AG09319 (cell line): ENCODE measurements at regions not wholly inside any gene's neighbourhood (a gene's known extent, or its start where the extent isn't known, plus 50 kb on each side); places are given as distances from the start of the nearest gene placed in this dataset.

Experiments
- DNase-seq: peaks from one replicate; pipeline ENCODE4 v3.0.0-alpha.2; 2010; ENCODE audit warnings: low read depth; ENCODE audit errors: extremely low read depth
- TF ChIP-seq, protein P1 (sequence below): IDR thresholded peaks from 2 replicates; pipeline ENCODE4 v1.5.1; 2011; ENCODE audit warnings: low read depth, mild to moderate bottlenecking, inconsistent platforms, low read length, moderate library complexity

DNA sequence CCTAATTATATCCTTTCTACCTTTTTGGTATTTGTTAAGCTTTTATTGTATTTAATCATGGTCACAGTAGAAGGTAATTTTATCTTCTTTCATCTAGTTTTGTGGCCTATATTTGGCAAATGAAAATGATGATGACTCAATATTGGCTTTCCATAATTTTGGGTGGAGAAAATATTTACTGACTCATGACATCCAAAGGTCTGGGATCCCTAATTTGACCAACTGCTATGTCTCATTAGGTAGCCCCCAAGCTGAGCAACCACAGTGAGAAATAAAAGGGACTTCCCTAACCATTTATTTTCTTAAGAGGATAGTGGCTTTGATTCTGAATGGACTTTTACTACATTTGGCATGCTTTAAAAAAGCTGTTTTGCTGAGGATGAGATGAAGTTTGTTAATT lies 289.5 kb downstream of the RMST start:
- DNase-seq: no peak
- TF ChIP-seq, protein P1, sequence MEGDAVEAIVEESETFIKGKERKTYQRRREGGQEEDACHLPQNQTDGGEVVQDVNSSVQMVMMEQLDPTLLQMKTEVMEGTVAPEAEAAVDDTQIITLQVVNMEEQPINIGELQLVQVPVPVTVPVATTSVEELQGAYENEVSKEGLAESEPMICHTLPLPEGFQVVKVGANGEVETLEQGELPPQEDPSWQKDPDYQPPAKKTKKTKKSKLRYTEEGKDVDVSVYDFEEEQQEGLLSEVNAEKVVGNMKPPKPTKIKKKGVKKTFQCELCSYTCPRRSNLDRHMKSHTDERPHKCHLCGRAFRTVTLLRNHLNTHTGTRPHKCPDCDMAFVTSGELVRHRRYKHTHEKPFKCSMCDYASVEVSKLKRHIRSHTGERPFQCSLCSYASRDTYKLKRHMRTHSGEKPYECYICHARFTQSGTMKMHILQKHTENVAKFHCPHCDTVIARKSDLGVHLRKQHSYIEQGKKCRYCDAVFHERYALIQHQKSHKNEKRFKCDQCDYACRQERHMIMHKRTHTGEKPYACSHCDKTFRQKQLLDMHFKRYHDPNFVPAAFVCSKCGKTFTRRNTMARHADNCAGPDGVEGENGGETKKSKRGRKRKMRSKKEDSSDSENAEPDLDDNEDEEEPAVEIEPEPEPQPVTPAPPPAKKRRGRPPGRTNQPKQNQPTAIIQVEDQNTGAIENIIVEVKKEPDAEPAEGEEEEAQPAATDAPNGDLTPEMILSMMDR: no peak

DNA sequence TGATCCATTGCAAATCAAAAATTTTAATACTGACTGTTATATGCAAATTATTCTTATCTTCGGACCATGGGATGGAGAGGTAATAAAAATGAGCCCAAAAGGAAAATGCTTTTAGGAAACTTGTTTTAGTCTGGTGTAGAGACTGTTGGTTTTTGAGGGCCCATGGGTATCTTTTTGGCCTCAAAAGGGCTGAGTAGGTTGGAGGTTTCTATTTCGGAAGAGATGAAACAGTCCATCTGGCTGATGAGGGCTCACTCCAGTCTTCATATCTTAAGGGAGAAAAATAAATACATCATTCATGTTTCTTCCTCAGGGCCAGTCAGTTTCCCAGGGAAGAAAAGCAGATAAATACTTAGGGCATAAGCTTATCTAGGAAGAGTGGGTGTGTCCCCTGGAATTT lies 290.7 kb downstream of the RMST start:
- TF ChIP-seq, protein P1: no peak
- no peak for DNase-seq

DNA sequence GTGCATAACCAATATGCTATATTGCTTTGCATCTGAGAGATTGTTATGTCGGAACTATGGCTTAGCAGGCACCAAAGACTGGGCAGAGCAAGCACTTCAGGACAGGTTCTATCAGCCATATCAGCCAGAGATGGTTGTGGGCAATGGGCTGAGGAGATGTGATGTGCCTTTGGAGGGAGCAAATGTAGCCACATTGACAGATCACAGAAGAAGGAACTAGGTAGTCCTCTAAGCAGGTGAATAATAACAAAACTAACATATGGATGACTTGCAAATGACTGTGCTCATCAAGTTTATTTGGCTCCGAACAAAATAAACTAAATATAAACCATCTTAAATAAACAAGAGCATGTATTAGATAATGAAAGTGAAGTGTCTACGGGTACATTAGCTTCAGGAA lies 291.7 kb downstream of the RMST start:
- no peak for DNase-seq
- TF ChIP-seq, protein P1: no peak

DNA sequence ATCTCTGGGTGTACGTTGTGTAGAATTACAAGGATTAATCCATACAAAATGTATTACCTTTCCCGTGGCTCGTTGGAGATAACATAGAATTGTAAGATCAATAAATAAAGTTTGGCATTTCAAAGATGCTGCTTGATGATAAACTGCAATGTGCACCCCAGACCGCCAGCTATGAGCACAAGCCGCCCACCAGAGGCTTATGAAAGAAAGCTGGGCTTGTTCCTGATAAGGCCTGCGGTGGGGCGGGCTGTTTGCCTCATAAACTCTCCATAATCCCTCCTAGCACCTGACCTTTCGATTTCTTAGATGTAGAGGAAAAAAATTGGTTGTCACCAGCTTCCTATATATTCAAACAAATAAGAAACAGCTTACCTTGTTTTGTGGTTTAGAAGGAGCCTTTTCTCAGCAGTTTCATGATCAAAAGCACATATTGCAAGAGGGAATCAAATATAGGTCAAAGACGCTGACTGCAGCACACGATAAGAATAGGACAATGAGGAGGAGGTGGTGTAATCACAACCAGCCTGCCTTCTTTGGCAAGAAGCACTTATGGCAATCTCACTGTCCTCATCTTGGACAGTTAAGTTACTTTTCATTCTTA lies 293.6 kb downstream of the RMST start:
- no peak for DNase-seq
- TF ChIP-seq, protein P1: no peak

DNA sequence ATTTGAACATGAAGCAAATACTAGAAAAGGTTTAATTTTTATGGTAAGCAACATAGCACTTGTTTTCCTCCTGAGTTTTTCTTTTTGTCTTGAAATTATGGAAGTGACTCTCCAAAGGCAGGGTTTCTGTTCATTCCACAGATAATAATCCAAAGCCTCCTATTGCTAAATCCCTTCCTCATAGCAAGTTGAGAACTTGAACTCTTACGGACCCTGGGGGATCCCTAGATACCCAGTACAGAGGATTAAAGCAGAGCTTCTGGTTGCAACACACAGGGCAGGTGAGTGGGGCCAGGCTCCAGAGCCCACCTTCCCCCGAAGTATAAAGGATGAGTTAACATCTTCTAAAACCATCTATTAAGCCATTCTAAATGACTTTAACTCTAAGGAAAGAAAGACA lies 294.1 kb downstream of the RMST start:
- TF ChIP-seq, protein P1: no peak
- no peak for DNase-seq

DNA sequence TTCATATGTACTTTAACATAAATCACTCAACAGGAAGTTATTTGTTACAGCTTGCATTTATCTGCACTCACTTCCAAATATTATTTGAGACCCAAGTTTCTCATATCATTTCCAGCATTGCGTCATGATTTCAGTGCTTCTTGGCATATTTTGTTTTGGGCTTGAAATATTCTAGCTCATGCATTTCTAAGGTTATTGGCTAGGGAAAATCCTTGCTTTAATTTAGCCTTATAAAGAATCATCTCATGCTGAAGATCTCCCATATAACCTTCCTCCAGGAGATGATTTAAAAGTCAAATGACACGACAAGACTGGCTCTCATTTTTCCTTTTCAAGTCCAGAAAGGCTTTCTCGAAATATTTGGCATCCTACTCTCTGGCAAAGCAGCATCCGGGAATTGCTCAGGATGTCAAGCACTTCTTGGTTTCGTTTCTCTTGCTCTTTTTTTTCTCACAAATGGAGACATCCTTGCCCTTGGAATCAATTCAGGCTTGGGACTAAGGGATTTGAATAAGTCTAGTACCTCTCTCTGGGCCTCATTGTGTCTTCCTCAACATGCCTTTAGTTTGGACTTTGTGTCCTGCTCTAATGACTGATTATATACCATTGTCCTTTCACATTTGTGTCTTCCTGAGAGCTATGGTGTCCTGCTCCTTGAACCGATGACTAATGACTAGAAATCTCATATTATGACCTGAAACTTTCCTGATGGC lies 295.0 kb downstream of the RMST start:
- DNase-seq: no peak
- TF ChIP-seq, protein P1: no peak

DNA sequence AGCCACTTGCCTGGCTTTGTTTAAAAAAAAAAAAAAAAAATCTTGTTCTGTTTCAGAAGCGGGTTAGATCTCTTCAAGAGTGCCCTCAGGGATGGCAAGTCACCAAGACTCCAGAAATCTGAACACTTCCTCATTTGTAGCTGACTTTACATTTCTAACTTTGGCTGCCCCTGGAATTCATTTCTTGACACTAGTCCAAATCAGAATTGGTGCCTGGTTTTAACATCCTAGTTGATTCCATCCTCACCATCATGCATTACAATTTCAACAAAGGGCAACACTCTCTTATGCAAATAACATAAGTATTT lies 295.5 kb downstream of the RMST start:
- DNase-seq: no peak
- TF ChIP-seq, protein P1: no peak
